ENCODE measurements at regions not wholly inside any gene's neighbourhood (a gene's known extent, or its start where the extent isn't known, plus 50 kb on each side); places are given as distances from the start of the nearest gene placed in this dataset.

- TF ChIP-seq RCOR1 (IDR thresholded peaks at IDR 0.05; ENCODE audit: insufficient replicate concordance, low read length), result no peak
- no peak for TF ChIP-seq CTCF (conservative IDR thresholded peaks at IDR 0.05; ENCODE audit: low read depth, low read length)
- TF ChIP-seq POLR2A (IDR thresholded peaks at IDR 0.05; ENCODE audit: low read depth, low read length), result no peak
- TF ChIP-seq ELK1 (IDR thresholded peaks at IDR 0.05; ENCODE audit: borderline replicate concordance, low read depth, low read length), result no peak
Observed at GRCh38 chr4:63063760-63064159, 1345.5 kb downstream of the TECRL start.

Measured in IMR-90 (cell line).